GM23338 (cell line): ENCODE measurements at regions not wholly inside any gene's neighbourhood (a gene's known extent, or its start where the extent isn't known, plus 50 kb on each side); places are given as distances from the start of the nearest gene placed in this dataset.

Experiments used
- ATAC-seq: fragments of 200-7000 bp; cut with Tn5 transposase; 3 replicates; pipeline ENCODE4 v1.9.1; 2020
- DNase-seq: peaks from one replicate; pipeline ENCODE4 v3.0.0-alpha.2; 2015; ENCODE audit warnings: low spot score
- H2AFZ ChIP-seq: fragments of 200-600 bp; sonication (generic); 2 replicates; pipeline ENCODE4 v1.8.0; 2016; ENCODE audit warnings: antibody characterized with exemption, mild to moderate bottlenecking, moderate library complexity
- H3F3A ChIP-seq: fragments of 200-600 bp; sonication (generic); replicated peaks from 2 replicates; pipeline ENCODE4 v1.8.0; 2017; ENCODE audit warnings: antibody characterized with exemption, mixed run types, low read depth
- H3K27ac ChIP-seq: fragments of 200-600 bp; sonication (generic); 2 replicates; pipeline ENCODE4 v1.6.1; 2016; ENCODE audit warnings: low read depth
- H3K27me3 ChIP-seq: fragments of 200-600 bp; sonication (generic); 2 replicates; pipeline ENCODE4 v1.8.0; 2016; ENCODE audit warnings: mild to moderate bottlenecking, mixed run types, moderate library complexity; ENCODE audit not compliant: insufficient read depth
- H3K36me3 ChIP-seq: fragments of 200-600 bp; sonication (generic); 2 replicates; pipeline ENCODE4 v1.8.0; 2016; ENCODE audit warnings: mild to moderate bottlenecking; ENCODE audit not compliant: insufficient read depth
- H3K4me1 ChIP-seq: fragments of 200-600 bp; sonication (generic); 2 replicates; pipeline ENCODE4 v1.8.0; 2016; ENCODE audit warnings: mild to moderate bottlenecking, moderate library complexity; ENCODE audit not compliant: insufficient read depth
- H3K4me2 ChIP-seq: fragments of 200-600 bp; sonication (generic); 2 replicates; pipeline ENCODE4 v1.7.1; 2017; ENCODE audit warnings: mixed run types
- H3K4me3 ChIP-seq: fragments of 200-600 bp; sonication (generic); 2 replicates; pipeline ENCODE4 v1.6.1; 2016; ENCODE audit warnings: mixed run types
- H3K79me2 ChIP-seq: fragments of 200-600 bp; sonication (generic); replicated peaks from 2 replicates; pipeline ENCODE4 v1.8.0; 2017; ENCODE audit warnings: mild to moderate bottlenecking; ENCODE audit not compliant: insufficient read depth
- H3K9me2 ChIP-seq: fragments of 200-600 bp; sonication (generic); 2 replicates; pipeline ENCODE4 v1.8.0; 2017; ENCODE audit not compliant: insufficient read depth
- H4K20me1 ChIP-seq: fragments of 200-600 bp; sonication (generic); replicated peaks from 2 replicates; pipeline ENCODE4 v1.8.0; 2017; ENCODE audit warnings: mild to moderate bottlenecking; ENCODE audit not compliant: insufficient read depth
- H3K27ac Mint-ChIP-seq: 2 replicates; pipeline ENCODE4 v1.8.0; 2020; ENCODE audit warnings: inconsistent platforms, mild to moderate bottlenecking, moderate library complexity, mixed read lengths
- H3K27me3 Mint-ChIP-seq: 3 replicates; pipeline ENCODE4 v1.8.0; 2022; ENCODE audit warnings: low read depth, mild to moderate bottlenecking, moderate library complexity, mixed read lengths, inconsistent platforms; ENCODE audit not compliant: insufficient read depth, poor library complexity
- H3K36me3 Mint-ChIP-seq: 3 replicates; pipeline ENCODE4 v1.8.0; 2021; ENCODE audit warnings: low read depth, mild to moderate bottlenecking, inconsistent platforms, moderate library complexity, mixed read lengths
- H3K4me1 Mint-ChIP-seq: 3 replicates; pipeline ENCODE4 v1.8.0; 2020; ENCODE audit warnings: mild to moderate bottlenecking, inconsistent platforms, mixed read lengths
- H3K4me3 Mint-ChIP-seq: 3 replicates; pipeline ENCODE4 v1.8.0; 2021; ENCODE audit warnings: moderate library complexity, mild to moderate bottlenecking, inconsistent platforms, mixed read lengths
- H3K9me3 Mint-ChIP-seq: 3 replicates; pipeline ENCODE4 v1.8.0; 2020; ENCODE audit warnings: moderate library complexity, mild to moderate bottlenecking, inconsistent platforms, mixed read lengths
- CREB1 ChIP-seq: fragments of 250-450 bp; sonication (Bioruptor Pico); IDR thresholded peaks from 2 replicates; pipeline ENCODE4 v1.5.0; 2020; ENCODE audit warnings: low read depth, mild to moderate bottlenecking, moderate library complexity
- CTCF ChIP-seq, 2 experiments: fragments of 200-600 bp in 1 of 2; sonication (generic) in 1 of 2; conservative IDR thresholded peaks; 2 replicates each; pipeline versions ENCODE4 v1.5.1 to v1.6.1; 2016 to 2017; ENCODE audit warnings: antibody characterized with exemption in 2 of 2, low read depth in 2 of 2, mild to moderate bottlenecking in 2 of 2, moderate library complexity in 1 of 2
- EZH2 ChIP-seq: fragments of 200-600 bp; sonication (generic); IDR thresholded peaks from one replicate; pipeline ENCODE4 v1.8.0; 2017; ENCODE audit warnings: antibody characterized with exemption, mild to moderate bottlenecking, low read depth; ENCODE audit not compliant: unreplicated experiment
- EZH2phosphoT487 ChIP-seq: fragments of 200-600 bp; sonication (generic); IDR thresholded peaks from one replicate; pipeline ENCODE4 v1.8.1; 2018; ENCODE audit warnings: antibody characterized with exemption; ENCODE audit not compliant: unreplicated experiment
- JUNB ChIP-seq: IDR thresholded peaks from one replicate; pipeline ENCODE4 v1.6.1; 2016; ENCODE audit warnings: antibody characterized with exemption; ENCODE audit not compliant: unreplicated experiment
- NANOG ChIP-seq: IDR thresholded peaks from 2 replicates; pipeline ENCODE4 v1.6.1; 2016; ENCODE audit warnings: antibody characterized with exemption, borderline replicate concordance
- POLR2AphosphoS5 ChIP-seq: IDR thresholded peaks from 2 replicates; pipeline ENCODE4 v1.6.1; 2016; ENCODE audit warnings: antibody characterized with exemption, low read depth
- REST ChIP-seq: IDR thresholded peaks from one replicate; pipeline ENCODE4 v1.6.1; 2018; ENCODE audit warnings: antibody characterized with exemption; ENCODE audit not compliant: unreplicated experiment
- STAT1 ChIP-seq: IDR thresholded peaks from one replicate; pipeline ENCODE4 v1.6.1; 2016; ENCODE audit warnings: antibody characterized with exemption; ENCODE audit not compliant: unreplicated experiment
- ZNF114 ChIP-seq: fragments of 250-450 bp; sonication (Bioruptor Pico); IDR thresholded peaks from 2 replicates; pipeline ENCODE4 v1.5.0; 2020; ENCODE audit warnings: mild to moderate bottlenecking, moderate library complexity
- ZNF331 ChIP-seq: fragments of 250-450 bp; sonication (Bioruptor Pico); IDR thresholded peaks from 2 replicates; pipeline ENCODE4 v1.5.0; 2020; ENCODE audit warnings: low read depth, mild to moderate bottlenecking, moderate library complexity
- ZNF462 ChIP-seq: fragments of 250-450 bp; sonication (Bioruptor Pico); IDR thresholded peaks from 2 replicates; pipeline ENCODE4 v1.5.0; 2020; ENCODE audit warnings: mild to moderate bottlenecking, moderate library complexity

GRCh38 chr4:189313861-189314513, 626.7 kb upstream of the FRG1 start (continued):
- TF ChIP-seq ZNF462 (CRISPR knock-in tag): no peak

GRCh38 chr4:189322426-189322825, 618.2 kb upstream of the FRG1 start:
- ATAC-seq (no peak), DNase-seq (peak; percentile 3)
- Histone ChIP-seq H3K4me2 (no peak overlapping the region), H4K20me1 (no peaks in the 10 kb centered on the region), H3K27ac (no peak overlapping the region), H3K79me2 (no peaks in the 10 kb centered on the region), H3K36me3 (no peaks in the 10 kb centered on the region), H2AFZ (peak overlapping the region; percentile 43), H3K27me3 (no peaks in the 10 kb centered on the region), H3K4me1 (no peaks in the 10 kb centered on the region), H3K9me2 (no peaks in the 10 kb centered on the region; the same call in 1 of the 2 replicates), H3F3A (no peaks in the 10 kb centered on the region), H3K4me3 (no peak overlapping the region)
- Mint-ChIP-seq H3K4me3 (no peak overlapping the region), H3K27ac (no peak overlapping the region), H3K4me1 (no peaks in the 10 kb centered on the region), H3K36me3 (peaks cover 3% of the 10 kb centered on the region; the same call in 1 of the 3 replicates), H3K9me3 (peaks cover 40% of the 10 kb centered on the region), H3K27me3 (peaks cover 4% of the 10 kb centered on the region)
- TF ChIP-seq POLR2AphosphoS5: no peak
- TF ChIP-seq ZNF114: no peak
- no peak for TF ChIP-seq EZH2
- TF ChIP-seq ZNF331 (CRISPR knock-in tag): no peak
- no peak for TF ChIP-seq NANOG
- no peak for TF ChIP-seq EZH2phosphoT487
- TF ChIP-seq REST: no peak
- no peak for TF ChIP-seq JUNB
- no peak for TF ChIP-seq CREB1
- TF ChIP-seq STAT1: no peak
- TF ChIP-seq CTCF (conservative IDR thresholded peaks at IDR 0.05; ENCODE audit: low read depth in 2 of 2): no peak
